ENCODE measurements at regions not wholly inside any gene's neighbourhood (a gene's known extent, or its start where the extent isn't known, plus 50 kb on each side); places are given as distances from the start of the nearest gene placed in this dataset.

DNA sequence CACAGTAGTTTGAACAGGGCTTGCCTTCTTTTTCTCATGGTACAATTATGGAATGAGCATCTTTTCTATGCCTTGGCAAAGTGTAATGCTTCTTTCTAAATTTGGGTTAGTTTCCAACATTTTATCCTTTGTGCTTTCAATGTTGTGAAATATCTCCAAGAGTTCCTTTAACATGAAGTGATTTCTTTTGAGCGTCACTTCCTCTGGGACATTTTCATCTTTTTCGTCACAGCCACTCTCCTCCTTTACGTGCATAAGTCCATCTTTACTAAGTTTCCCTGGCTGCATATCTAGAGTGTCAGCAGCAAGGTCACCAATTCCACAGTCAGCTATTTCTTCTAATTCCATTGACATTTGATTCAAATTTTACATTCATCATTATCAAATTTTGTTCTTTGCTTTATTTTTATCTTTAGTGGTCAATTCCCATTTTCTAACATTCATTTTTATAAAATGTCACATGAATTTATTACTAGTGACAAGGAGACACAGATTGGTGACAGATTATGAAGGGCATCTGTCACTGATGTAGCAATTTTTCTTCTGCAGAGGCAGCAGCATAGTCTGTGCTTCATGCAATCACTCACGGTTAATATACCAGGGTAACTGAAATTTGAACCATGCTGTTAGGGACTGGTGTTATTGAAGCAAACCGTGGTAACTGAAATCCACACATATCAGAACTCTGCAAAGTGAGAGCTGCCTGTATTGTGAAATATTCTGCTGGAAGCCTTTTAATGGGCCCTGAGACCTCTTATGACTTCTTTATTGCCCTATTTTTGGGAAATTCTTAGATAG lies 126.5 kb upstream of the THBS1 start:
- no peak overlapping the region for H3K27ac ChIP-seq (ENCODE audit: low read depth, low read length)
- H3K9ac ChIP-seq (ENCODE audit: low read length): no peak overlapping the region
- H3K27me3 ChIP-seq (ENCODE audit: control insufficient read depth, insufficient read depth, low read length): no peaks in the 10 kb centered on the region
- H3K36me3 ChIP-seq (ENCODE audit: control insufficient read depth, insufficient read depth, low read length): no peaks in the 10 kb centered on the region
- no peaks in the 10 kb centered on the region for H3K4me1 ChIP-seq (ENCODE audit: control insufficient read depth, insufficient read depth, low read length)
- H3K9me3 ChIP-seq (ENCODE audit: control insufficient read depth, insufficient read depth, low read depth, low read length): peaks cover 6% of the 10 kb centered on the region; the same call in 1 of the 2 replicates
- H3K4me3 ChIP-seq (ENCODE audit: low read depth, low read length): no peak overlapping the region

DNA sequence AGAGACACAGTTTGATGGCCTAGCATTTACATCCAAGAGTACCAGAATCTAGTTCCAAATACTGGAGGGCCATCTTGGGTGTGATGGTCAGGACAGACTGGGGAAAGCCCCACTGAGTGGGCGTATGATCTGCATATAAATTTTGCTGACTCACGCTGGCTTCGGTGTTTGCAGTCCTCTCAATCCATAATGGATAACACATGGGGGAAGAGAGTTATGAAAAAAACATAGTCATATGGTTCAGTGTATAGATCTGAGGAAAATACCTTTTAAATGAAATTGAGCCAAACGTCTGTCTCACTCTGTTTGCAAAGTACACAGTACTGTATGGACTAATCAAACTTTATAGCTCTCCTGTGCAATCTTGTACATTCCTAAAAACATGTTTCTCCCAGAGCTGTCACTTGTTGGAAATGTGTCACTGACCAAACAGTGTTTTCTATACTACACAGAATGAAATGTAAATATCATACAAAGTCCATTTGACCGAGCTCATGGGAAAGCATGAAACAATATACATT lies 125.3 kb upstream of the THBS1 start:
- Histone ChIP-seq H3K9me3 (ENCODE audit: control insufficient read depth, insufficient read depth, low read depth, low read length) (0 out of 2 replicates have a peak, but pooled peaks cover under 1% of the 10 kb centered on the region), H3K27ac (ENCODE audit: low read depth, low read length) (no peak overlapping the region), H3K4me1 (ENCODE audit: control insufficient read depth, insufficient read depth, low read length) (no peaks in the 10 kb centered on the region), H3K4me3 (ENCODE audit: low read depth, low read length) (no peak overlapping the region), H3K36me3 (ENCODE audit: control insufficient read depth, insufficient read depth, low read length) (no peaks in the 10 kb centered on the region), H3K27me3 (ENCODE audit: control insufficient read depth, insufficient read depth, low read length) (no peaks in the 10 kb centered on the region), H3K9ac (ENCODE audit: low read length) (no peak overlapping the region)

GRCh38 chr15:39456159-39456558 lies 124.7 kb upstream of the THBS1 start:
- Histone ChIP-seq H3K36me3 (ENCODE audit: control insufficient read depth, insufficient read depth, low read length) (no peaks in the 10 kb centered on the region), H3K9me3 (ENCODE audit: control insufficient read depth, insufficient read depth, low read depth, low read length) (no peaks in the 10 kb centered on the region), H3K4me3 (ENCODE audit: low read depth, low read length) (no peak overlapping the region), H3K4me1 (ENCODE audit: control insufficient read depth, insufficient read depth, low read length) (no peaks in the 10 kb centered on the region), H3K27me3 (ENCODE audit: control insufficient read depth, insufficient read depth, low read length) (no peaks in the 10 kb centered on the region), H3K27ac (ENCODE audit: low read depth, low read length) (no peak overlapping the region), H3K9ac (ENCODE audit: low read length) (no peak overlapping the region)

DNA sequence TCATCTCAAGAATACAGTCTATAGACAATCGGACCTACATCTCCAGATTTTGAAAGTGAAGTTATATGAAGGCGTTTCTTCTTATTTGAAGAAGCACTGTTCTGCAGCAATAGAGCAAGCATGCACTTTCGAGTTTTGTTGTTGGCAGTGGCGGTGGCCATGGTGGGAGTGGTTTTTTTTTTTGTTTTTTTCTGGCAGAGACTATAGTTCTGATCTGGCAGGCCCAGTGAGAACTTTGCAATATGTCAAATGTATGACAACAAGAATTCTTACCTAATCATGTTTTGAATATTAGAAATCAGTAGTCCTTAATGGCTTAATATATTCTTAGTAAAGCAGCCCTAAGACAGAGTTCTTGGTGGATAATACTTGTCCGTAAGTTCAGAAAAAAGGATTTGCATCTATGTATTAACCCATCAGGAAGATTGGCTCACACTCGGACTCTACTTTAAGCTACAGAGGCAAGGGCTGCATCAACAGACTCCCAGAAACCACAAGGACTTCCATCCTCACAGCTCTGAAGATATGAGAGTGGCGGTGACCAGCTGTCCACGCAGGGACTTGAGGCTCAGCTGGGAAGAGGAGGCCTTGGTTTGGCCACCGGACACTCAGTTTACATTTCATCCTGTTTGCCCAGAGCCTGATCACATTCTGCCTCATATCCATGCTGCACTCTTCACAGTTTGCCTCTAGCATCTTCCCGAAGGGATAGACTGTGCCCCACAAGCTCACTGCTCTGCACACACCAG lies 124.1 kb upstream of the THBS1 start:
- Histone ChIP-seq H3K4me3 (ENCODE audit: low read depth, low read length) (no peak overlapping the region), H3K36me3 (ENCODE audit: control insufficient read depth, insufficient read depth, low read length) (no peaks in the 10 kb centered on the region), H3K9me3 (ENCODE audit: control insufficient read depth, insufficient read depth, low read depth, low read length) (no peaks in the 10 kb centered on the region), H3K4me1 (ENCODE audit: control insufficient read depth, insufficient read depth, low read length) (no peaks in the 10 kb centered on the region), H3K9ac (ENCODE audit: low read length) (no peak overlapping the region), H3K27ac (ENCODE audit: low read depth, low read length) (no peak overlapping the region), H3K27me3 (ENCODE audit: control insufficient read depth, insufficient read depth, low read length) (no peaks in the 10 kb centered on the region)

GRCh38 chr15:39458131-39458530 lies 122.7 kb upstream of the THBS1 start:
- Histone ChIP-seq H3K27ac (ENCODE audit: low read depth, low read length) (no peak overlapping the region), H3K4me3 (ENCODE audit: low read depth, low read length) (no peak overlapping the region), H3K9me3 (ENCODE audit: control insufficient read depth, insufficient read depth, low read depth, low read length) (no peaks in the 10 kb centered on the region), H3K4me1 (ENCODE audit: control insufficient read depth, insufficient read depth, low read length) (no peaks in the 10 kb centered on the region), H3K9ac (ENCODE audit: low read length) (no peak overlapping the region), H3K27me3 (ENCODE audit: control insufficient read depth, insufficient read depth, low read length) (no peaks in the 10 kb centered on the region), H3K36me3 (ENCODE audit: control insufficient read depth, insufficient read depth, low read length) (no peaks in the 10 kb centered on the region)

DNA sequence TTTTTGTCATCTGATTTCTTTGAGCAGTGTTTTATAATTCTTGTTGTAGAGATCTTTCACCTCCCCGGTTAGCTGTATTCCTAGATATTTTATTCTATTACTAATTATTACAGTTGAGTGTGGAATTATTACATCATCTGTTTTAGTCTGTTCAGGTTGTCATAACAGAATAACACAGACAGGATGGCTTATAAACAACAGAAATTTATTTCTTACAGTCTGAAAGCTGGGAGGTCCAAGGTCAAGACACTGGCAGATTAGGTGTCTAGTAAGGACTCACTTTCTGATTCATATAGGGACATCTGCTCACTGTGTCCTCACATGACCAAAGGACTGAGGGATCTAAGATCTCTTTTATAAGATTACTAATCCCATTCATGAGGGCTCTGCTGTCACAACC lies 121.3 kb upstream of the THBS1 start:
- no peaks in the 10 kb centered on the region for H3K4me1 ChIP-seq (ENCODE audit: control insufficient read depth, insufficient read depth, low read length)
- H3K4me3 ChIP-seq (ENCODE audit: low read depth, low read length): no peak overlapping the region
- H3K27ac ChIP-seq (ENCODE audit: low read depth, low read length): no peak overlapping the region
- H3K9ac ChIP-seq (ENCODE audit: low read length): no peak overlapping the region
- H3K36me3 ChIP-seq (ENCODE audit: control insufficient read depth, insufficient read depth, low read length): no peaks in the 10 kb centered on the region
- H3K27me3 ChIP-seq (ENCODE audit: control insufficient read depth, insufficient read depth, low read length): no peaks in the 10 kb centered on the region
- no peaks in the 10 kb centered on the region for H3K9me3 ChIP-seq (ENCODE audit: control insufficient read depth, insufficient read depth, low read depth, low read length)

DNA sequence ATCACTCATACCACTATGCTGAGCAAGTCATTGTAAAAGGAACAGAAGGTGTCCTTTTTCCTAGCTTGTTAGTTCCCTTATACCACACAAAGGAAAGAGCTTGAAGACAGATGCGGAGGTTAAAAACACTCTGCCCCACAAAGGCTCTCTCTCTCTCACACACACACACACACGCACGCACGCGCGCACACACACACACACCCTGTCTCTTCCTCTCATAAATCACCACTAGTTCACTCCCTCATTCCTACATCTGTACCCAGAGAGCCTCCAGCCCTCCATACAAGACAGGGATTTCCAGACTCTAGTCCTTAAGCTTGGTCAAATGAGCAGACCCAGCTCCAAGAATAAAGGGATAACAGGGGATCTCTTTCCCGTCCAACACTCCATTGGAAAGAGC lies 120.1 kb upstream of the THBS1 start:
- no peak overlapping the region for H3K4me3 ChIP-seq (ENCODE audit: low read depth, low read length)
- no peaks in the 10 kb centered on the region for H3K36me3 ChIP-seq (ENCODE audit: control insufficient read depth, insufficient read depth, low read length)
- H3K4me1 ChIP-seq (ENCODE audit: control insufficient read depth, insufficient read depth, low read length): no peaks in the 10 kb centered on the region
- no peaks in the 10 kb centered on the region for H3K9me3 ChIP-seq (ENCODE audit: control insufficient read depth, insufficient read depth, low read depth, low read length)
- no peaks in the 10 kb centered on the region for H3K27me3 ChIP-seq (ENCODE audit: control insufficient read depth, insufficient read depth, low read length)
- no peak overlapping the region for H3K27ac ChIP-seq (ENCODE audit: low read depth, low read length)
- H3K9ac ChIP-seq (ENCODE audit: low read length): no peak overlapping the region

GRCh38 chr15:39461536-39462130 lies 119.2 kb upstream of the THBS1 start:
- Histone ChIP-seq H3K27ac (ENCODE audit: low read depth, low read length) (no peak overlapping the region), H3K36me3 (ENCODE audit: control insufficient read depth, insufficient read depth, low read length) (no peaks in the 10 kb centered on the region), H3K4me3 (ENCODE audit: low read depth, low read length) (no peak overlapping the region), H3K9me3 (ENCODE audit: control insufficient read depth, insufficient read depth, low read depth, low read length) (no peaks in the 10 kb centered on the region), H3K4me1 (ENCODE audit: control insufficient read depth, insufficient read depth, low read length) (no peaks in the 10 kb centered on the region), H3K9ac (ENCODE audit: low read length) (no peak overlapping the region), H3K27me3 (ENCODE audit: control insufficient read depth, insufficient read depth, low read length) (no peaks in the 10 kb centered on the region)

GRCh38 chr15:39462691-39463090 lies 118.2 kb upstream of the THBS1 start:
- Histone ChIP-seq H3K4me3 (ENCODE audit: low read depth, low read length) (no peak overlapping the region), H3K27me3 (ENCODE audit: control insufficient read depth, insufficient read depth, low read length) (no peaks in the 10 kb centered on the region), H3K27ac (ENCODE audit: low read depth, low read length) (no peak overlapping the region), H3K9me3 (ENCODE audit: control insufficient read depth, insufficient read depth, low read depth, low read length) (no peaks in the 10 kb centered on the region), H3K4me1 (ENCODE audit: control insufficient read depth, insufficient read depth, low read length) (no peaks in the 10 kb centered on the region), H3K36me3 (ENCODE audit: control insufficient read depth, insufficient read depth, low read length) (no peaks in the 10 kb centered on the region), H3K9ac (ENCODE audit: low read length) (no peak overlapping the region)

- Histone ChIP-seq H3K4me1 (ENCODE audit: control insufficient read depth, insufficient read depth, low read length) (no peaks in the 10 kb centered on the region), H3K27ac (ENCODE audit: low read depth, low read length) (no peak overlapping the region), H3K9me3 (ENCODE audit: control insufficient read depth, insufficient read depth, low read depth, low read length) (no peaks in the 10 kb centered on the region), H3K36me3 (ENCODE audit: control insufficient read depth, insufficient read depth, low read length) (no peaks in the 10 kb centered on the region), H3K4me3 (ENCODE audit: low read depth, low read length) (no peak overlapping the region), H3K27me3 (ENCODE audit: control insufficient read depth, insufficient read depth, low read length) (no peaks in the 10 kb centered on the region), H3K9ac (ENCODE audit: low read length) (no peak overlapping the region)
These were observed 114.8 kb upstream of the THBS1 start for GRCh38 chr15:39465843-39466749.

Data from HUES6 (cell line).